GM12891 (cell line): ENCODE measurements at regions not wholly inside any gene's neighbourhood (a gene's known extent, or its start where the extent isn't known, plus 50 kb on each side); places are given as distances from the start of the nearest gene placed in this dataset.

Experiments used
- POLR2A ChIP-seq: IDR thresholded peaks from 2 replicates; pipeline ENCODE4 v1.6.1; 2011; ENCODE audit warnings: low read depth, low read length, control low read depth
- SPI1 ChIP-seq: IDR thresholded peaks from 2 replicates; pipeline ENCODE4 v1.6.1; 2011; ENCODE audit warnings: low read depth, low read length, control low read depth
- TAF1 ChIP-seq: IDR thresholded peaks from 2 replicates; pipeline ENCODE4 v1.6.1; 2011; ENCODE audit warnings: low read depth, low read length, control low read depth

DNA sequence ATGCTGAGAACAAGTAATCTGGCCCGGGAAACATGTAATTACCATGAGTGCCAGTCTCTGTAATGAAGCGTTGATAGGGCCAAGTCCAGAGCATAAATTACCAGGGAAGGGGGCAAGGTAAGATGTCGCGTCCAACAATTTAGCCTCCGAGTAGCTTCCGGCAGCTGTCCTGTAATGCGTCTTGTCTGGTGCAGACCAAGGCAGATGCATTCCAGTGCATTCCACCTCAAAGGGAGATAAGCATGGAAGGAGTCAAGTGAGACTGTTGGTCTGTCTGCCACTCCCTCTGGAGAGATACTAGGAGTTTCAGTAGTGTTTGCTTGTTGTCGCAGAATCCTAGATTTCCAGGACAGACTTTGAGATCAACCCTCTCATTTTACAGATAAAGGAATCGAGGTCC lies 218.3 kb downstream of the AACS start:
- no peak for TF ChIP-seq POLR2A
- TF ChIP-seq TAF1 = no peak
- no peak for TF ChIP-seq SPI1
